ENCODE measurements at regions not wholly inside any gene's neighbourhood (a gene's known extent, or its start where the extent isn't known, plus 50 kb on each side); places are given as distances from the start of the nearest gene placed in this dataset.
"Not testable (repeated sequence)": the region's sequence is repeated elsewhere in the genome, so short reads cannot be mapped to it uniquely, and the experiment has no call there.

DNA sequence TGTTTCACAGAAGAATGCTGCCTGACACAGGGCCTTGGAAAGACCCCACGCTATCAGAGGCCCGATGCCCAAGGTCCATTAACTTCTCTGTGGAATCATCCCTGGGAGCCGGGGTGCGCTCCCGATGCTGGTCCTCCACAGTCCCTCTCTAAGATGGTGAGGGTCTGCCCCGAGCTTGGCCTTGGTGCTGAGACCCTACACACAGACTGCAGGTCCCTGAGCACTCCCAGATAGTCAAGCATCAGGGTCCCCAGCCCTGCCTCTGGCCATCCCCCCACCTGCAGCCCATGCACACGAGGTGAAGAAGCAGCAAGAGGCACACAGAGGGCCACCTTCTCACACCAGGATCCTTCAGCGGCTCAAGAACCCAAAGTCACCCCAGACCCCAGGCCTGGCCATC, 263.3 kb downstream of the MYCN start:
- DNase-seq (ENCODE audit: low read depth) = no peak

DNA sequence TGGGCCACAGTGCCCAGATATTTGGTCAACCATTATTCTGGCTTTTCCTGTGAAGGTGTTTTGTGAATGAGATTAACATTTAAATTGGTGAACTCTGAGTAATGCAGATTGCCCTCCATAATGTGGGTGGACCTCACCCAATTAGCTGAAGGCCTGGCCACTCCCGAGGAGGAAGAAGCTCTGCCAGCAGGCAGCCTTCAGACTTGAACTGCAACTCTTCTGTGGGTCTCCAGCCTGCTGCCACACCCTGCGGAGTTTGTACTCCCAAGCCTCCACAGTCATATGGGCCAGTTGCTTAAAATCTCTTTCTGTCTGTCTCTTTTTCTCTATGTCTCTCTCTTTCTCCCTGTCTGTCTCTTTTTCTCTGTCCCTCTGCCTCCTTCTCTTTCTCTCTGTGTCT, 262.7 kb downstream of the MYCN start:
- DNase-seq (ENCODE audit: low read depth) = no peak

DNA sequence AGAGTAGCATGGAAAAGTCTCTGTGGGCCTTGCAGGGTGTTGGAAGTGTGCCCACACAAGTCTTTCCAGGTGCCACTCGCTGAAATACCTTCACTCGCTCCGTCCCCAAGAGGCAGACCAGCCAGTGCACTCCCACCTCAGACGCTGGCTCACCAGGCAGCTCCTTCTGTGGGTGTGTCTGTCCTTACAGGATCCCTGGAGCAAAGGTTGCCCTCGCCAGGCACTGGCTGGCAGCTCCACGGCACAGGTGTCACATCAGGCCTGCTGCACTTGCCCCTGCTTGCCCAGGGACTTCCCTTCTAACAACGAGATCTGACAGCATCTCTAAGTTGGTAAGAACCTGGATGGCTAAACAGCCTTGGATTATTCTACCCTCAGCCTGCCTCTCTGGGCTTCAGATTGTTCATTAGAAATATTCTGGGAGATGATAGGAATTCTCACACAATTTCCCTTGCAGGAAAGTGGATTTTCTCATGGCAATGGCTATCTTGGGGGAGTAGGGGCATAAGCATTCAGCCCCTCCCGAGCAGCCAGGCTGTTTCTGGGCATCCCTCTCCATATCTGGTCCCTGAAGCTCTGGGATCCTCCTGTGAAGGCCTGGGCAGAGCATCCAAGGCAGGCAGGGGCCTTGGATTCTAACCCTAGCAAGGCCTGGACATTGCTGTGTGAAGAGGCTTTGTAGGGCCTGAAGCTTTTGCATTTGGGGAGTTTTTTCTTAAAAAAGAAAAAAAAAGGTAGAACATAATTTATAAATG, 262.1 kb downstream of the MYCN start:
- DNase-seq (ENCODE audit: low read depth) = no peak

DNA sequence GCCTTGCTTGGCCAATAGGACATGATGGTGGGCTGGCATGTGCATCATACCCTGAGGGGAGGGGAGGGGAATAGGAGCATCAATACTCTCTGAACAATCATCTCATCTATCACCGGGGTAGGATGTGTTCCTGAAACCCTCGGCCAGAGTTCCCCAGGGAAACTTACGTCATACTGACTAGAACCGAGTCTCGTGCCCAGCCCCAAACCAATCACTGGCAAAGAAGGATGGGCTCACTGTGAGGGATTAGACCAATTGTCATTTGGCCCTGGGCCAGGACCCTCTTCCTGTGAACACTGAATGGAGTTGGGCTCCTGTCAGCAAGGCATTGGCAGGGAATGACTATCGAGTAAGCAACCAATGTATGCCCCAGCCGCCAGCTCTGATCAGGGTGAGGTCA, 261.5 kb downstream of the MYCN start:
- DNase-seq (ENCODE audit: low read depth) = no peak

DNA sequence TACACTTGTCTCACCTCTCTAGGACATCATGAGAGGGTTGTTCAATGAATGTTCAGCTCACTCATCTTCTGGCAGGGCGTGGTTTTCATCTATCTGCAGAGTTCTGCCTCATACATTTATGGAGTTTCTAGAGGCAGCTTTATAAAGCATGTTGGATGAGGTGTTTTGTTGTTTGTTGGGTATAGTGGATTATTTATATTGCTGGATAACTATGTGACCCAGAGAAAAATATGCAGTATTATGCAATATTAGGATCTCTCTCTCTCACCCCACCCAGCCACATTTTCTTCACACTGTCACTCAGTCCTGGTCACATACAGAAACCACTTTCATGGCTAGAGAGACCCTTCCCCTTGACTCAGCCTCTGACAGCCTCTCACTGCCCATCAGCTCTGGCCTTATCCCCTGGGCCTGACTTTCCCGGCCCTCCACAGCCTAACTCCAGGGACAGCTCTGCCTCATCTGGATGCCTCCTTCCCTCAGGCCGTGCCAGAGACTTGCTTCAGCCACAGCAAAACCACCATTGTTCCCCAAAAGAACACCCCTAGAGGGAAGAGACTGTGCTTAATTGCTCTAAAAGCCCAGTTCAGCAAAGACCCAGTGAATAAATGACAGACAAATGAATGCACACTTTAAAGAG, 260.3 kb downstream of the MYCN start:
- no peak for DNase-seq (ENCODE audit: low read depth)

DNA sequence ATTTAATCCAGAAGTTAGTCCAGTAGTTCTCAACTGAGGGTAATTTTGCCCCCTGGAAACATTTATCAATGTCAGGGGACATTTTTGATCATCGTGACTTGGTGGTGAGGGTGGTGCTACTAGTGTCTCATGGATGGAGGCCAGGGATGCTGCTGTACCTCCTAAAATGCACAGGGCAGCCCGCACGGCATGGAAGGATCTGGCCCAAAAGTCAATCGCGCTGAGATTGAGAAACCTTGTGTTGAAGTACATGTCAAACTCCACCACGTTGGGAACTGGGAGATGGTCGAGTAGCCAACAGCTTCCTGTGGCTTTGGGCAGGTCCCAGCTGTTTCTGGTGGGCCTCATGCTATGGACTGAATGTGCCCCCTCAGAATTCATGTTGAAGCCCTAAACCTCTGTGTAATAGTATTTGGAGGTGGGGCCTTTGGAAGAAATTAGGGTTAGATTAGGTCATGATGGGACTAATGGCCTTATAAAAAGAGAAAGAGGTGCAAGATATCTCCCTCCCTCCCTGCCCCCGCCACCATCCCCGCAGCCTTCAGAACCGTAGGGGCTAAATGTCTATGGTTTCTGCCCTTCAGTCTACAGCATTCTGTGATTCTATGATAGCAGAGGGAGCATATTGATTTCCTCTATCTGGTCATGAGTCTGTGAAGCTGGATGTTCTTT, 259.7 kb downstream of the MYCN start:
- no peak for DNase-seq (ENCODE audit: low read depth)

DNA sequence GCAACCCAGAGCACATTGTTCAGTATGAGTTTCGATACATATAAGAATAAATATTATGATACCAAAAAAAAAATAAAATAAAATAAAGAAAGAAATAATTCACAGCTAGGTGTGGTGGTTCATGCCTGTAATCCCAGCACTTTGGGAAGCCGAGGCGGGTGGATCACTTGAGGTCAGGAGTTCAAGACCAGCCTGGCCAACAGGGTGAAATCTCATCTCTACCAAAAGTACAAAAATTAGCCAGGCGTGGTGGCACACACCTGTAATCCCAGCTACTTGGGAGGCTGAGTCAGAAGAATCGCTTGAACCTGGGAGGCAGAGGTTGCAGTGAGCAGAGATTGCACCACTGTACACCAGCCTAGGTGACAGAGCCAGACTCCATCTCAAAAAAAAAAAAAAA, 258.9 kb downstream of the MYCN start:
- DNase-seq (ENCODE audit: low read depth) = not testable (repeated sequence)

DNA sequence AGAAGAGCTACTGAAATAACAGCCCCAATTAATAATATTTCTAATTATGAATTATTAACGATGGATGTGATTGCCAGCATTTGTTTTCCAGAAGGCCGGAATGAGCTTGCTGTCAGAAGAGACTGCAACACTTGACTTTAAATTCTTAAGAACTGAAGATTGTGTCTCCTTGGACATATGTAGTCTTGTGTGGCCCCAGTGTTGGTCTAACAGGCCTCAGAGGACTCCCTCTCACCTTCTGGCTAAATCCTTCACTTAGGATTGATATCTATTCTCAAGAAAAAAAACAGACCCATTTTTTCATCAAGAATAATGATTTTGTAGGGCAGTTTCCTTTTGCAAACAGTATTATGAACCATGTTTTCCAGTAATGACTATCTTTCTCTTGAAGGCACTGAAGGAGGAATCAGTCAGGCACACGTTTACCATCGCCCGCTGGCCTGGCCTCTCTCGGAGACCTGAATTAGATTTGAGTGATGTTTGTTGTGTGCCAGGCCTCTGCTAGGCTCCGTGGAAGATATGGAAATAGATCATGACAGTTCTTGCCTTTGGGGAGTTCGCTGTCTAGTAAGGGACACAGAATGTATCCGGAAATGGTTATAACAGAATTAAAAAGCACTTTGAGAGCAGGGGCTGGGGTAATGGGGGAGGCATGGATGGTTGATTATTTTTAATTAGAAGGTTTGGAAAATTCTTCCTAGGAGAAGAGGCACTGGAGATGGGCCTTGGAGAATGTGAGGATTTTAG, 258.0 kb downstream of the MYCN start:
- DNase-seq (ENCODE audit: low read depth) = no peak

DNA sequence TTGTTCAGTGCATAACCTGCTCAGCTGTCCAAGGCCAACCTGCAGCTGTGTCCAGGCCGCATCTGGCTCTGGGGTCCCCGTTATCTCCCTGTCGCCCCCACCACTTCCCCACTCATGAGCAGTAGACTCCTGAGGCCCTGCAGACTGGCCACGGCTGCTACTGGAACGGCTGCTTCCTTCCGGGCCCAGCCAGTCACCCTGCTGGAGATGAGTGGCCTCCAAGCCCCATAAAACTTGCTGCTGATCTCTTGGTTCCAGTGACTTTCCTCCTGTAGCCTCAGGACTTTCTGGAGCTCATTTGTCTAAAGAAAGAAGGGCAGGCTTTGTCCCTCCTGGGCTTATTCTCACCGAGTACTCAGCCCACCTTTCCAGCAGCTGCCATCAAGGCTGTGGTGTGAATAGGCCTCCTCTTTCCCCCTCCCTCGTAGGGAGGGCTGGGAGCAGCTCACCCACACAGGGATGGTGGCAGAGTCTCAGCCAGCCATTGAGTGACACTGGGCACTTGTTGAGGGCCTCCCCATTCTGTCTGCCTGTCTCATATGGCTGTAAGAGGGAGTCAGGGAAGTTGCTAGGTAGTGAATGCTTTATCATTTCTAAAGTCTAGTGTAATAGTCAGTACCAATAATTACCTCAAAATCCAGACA, 257.3 kb downstream of the MYCN start:
- DNase-seq (ENCODE audit: low read depth) = no peak

DNA sequence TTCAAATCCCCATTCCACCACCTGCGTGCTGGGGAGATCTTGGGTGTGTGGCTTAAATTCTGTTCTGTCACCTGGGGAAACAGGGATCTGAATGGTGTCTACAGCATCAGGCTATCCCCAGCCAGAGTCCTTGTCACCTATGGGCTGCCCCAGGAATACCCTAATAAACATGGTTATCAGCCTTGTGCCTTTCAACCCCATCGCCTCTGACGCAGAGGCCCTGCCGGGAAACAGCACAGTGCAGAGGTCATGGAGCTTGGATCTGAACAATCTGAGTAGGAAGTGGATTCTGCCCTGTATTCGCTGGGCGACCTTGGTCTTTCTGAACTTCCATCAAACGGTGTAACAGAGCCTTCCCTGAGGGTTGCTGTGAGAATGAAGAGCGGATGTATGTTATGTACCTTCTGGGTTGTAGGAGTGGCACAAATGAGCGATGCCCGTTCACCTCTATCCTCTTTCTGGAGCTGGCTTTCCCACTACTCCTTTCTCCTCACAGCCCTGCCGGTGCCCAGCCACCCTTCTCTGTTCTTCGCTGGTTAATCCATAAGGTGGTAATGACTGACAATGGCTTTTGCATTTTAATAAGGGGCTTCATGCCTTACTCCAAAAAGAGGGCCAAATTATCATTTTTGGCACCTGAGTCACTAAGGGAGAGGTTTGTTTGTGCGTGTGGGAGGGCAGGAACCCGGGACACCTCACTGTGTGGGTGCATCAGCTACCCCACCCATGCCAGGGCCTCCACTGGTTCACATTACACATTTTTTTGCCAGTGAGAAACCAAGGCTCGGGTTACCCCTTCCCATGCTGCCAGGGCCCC, 256.5 kb downstream of the MYCN start:
- DNase-seq (ENCODE audit: low read depth) = no peak

DNA sequence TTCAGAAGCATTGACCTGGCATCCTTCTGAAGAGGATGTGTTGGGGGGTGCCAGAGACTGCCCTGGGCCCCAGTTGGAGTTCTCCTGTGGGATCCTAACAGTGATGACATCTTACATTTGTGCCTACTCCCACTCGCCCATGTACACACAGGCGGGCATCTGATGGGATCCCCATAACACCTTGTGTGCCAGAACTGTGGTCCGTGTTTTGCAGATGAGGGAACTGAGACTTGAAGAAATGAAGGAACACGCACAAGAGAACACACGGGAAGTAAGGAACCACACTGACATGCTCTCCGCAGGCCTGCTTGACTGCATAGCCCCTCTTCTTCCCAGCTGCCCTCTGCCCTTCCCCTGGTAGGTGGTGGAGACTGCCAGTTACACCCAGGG, 255.3 kb downstream of the MYCN start:
- no peak for DNase-seq (ENCODE audit: low read depth)

DNA sequence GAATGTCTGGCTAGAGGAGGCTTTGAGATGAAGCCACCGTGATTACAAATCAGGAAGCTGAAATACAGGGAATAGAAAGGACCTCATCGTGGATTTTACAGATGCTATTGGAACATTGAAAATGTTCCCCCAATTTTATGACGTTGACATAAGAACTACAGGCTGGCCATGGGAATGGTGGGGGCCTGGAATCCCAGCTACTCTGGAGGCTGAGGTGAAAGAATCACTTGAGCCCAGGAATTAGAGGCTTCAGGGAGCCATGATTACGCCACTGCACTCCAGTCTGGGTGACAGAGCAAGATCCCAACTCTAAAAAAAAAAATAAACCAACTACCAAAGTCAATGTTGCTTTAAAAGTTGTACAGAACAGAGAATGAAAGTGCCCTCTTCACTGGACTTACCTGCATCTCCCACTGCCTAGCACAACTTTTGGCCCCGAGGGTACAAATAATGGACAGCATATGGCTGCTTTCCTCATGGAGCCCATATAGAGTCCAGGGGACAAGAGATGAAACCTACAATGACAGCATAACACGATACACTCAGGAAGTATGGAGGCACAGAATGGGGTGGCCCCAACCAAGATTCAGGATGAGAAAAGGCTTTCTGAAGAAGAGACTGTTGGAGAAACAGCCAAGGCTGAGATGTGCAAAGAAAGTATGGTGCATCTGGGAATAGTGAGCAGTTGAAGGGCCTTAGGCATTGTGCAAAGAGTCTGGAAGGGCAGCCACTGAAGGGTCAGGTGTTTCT, 254.8 kb downstream of the MYCN start:
- DNase-seq (ENCODE audit: low read depth) = no peak

DNA sequence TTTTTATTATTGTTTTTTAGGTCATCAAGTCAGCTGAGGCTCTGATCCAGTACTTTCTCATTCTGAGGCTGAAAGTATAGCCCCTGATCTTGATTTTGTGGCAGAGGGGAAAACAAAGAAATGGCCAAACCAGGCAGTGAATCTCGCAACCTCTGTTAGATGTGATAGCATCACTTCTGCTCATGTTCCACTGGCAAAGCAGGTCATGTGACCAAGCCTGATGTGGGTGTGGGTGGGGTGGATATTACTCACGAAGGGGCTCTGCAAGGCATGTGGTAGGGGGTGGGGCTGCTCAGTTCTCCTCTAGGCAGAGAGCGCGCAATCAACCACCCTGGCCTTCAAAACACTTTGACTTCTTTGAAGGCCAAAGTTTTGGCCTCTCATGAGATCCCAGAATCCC, 254.2 kb downstream of the MYCN start:
- DNase-seq (ENCODE audit: low read depth) = no peak

DNA sequence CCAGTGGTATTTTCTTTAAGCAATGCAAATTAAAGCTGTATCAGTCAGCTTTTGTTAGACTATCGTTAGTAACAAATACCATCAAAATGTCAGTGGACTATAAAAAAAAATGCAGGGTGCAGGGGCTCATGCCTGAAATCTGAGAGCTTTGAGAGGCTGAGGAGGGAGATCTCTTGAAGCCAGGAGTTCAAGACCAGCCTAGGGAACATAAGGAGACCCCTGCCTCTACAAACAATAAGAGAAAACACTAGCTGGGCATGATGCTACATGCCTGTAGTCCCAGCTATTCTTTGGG, 253.7 kb downstream of the MYCN start:
- DNase-seq (ENCODE audit: low read depth) = no peak

DNA sequence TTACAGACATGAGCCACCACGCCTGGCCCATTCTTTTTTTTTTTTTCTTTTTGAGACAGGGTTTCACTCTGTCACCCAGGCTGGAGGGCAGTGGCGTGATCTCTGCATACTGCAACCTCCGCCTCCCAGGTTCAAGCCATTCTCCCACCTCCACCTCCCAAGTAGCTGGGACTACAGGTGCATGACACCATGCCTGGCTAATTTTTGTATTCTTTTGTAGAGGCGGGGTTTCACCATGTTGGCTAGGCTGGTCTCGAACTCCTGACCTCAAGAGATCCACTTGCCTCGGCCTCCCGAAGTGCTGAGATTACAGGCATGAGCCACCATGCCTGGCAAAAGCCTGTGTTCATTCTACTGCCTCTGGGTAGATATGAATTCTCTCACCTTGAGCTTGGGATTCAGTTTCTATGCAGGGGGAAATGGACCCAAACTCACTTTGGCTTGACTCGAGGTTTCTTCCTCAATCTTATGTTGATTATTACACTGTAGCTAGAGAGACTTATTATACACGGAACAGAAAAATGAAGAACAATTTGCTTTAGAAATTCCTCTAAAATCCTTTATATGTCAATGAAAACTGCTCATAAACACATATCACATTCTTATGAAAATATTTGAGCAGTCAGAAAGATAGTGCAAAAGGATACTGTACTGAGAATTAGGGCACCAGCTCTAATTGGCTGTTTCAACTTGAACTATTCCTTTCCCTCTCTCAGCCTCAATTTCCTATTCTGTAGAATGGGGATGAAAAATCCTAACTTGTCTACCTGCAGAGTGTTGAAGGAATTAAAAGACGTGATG, 252.3 kb downstream of the MYCN start:
- no peak for DNase-seq (ENCODE audit: low read depth)

DNA sequence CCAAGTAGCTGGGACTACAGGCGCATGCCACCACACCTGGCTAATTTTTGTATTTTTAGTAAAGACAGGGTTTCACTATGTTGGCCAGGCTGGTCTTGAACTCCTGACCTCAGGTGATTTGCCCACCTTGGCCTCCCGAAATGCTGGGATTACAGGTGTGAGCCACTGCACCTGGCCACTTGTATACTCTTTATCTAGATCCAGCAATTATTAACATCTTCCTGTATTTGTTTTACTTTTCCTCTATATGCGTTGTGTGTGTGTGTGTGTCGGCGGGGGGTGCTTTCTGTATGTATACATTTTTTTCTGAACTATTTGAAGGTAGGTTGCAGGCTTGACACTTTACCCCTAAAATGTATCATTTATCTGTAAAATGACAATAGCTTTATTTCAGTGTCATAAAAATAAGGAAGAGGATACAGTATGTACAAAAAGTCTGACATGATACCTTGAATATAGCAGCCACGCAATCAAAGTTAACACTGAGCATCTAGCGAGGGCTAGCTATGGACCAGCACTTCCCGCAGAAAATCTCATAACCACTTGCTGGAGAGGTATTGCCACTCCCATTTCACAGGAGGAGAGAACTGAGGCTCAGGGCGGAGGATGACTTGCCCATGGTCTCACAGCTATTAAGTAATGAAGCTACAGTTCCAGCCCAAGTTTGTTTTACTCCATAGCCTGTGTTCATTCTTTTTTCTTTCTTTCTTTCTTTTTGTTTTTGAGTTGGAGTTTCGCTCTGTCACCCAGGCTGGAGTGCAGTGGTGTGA, 251.3 kb downstream of the MYCN start:
- no peak for DNase-seq (ENCODE audit: low read depth)

DNA sequence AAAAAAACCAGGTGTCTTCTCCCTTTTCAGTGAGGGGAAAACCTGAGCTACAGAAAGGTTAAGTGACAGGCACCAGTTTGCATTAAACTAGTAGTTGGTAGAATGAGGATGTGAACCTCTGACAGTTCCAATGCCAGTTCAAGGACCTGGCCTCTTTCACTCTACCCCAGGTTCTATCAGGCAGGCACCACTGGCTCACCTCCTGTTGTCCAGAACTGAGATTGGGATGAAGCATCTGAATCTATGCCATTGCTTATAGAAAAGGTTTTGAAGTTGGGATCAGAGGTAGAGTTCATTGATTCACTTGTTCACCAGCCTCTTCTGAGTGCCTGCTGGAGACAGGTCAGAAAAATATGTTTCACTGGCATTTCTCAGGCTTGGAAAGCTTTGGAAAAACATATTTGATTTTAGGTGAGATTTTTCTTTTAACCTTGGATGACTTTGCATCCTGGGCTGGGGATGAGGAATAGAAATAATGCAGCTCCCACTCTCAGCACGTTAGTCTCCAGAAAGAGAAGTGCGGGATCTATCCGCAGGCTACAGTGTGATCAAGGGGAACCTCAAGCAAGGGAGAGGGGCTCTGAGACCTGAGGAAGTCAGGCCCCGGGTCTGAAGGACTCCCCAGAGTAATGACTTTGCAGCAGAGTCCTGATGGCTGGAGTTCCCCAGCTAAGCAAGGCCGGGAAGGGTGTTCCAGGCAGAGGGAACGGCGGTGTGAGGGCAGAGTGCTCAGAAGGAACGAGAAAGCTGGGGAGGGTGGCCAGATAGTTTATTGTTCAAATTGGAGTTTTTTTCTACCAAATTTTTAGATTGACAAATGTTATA, 250.3 kb downstream of the MYCN start:
- DNase-seq (ENCODE audit: low read depth) = no peak

DNA sequence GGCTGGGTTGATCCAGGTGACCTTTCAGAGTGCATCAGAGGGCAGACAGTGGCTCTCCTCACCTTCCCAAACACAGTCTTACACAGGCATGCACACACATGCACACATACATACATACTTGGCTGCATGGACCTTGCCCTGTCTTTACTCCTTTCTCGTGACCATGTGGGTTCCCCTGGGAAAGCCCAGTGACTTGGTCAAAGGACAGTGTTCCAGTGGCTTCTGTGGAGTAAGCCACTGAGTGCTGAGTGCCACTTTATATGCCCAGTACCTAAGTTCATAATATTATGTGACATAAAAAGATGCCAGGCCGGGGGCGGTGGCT, 249.4 kb downstream of the MYCN start:
- DNase-seq (ENCODE audit: low read depth) = no peak

Measured in RPMI7951 (cell line).